Ishikawa (cell line): ENCODE measurements at regions not wholly inside any gene's neighbourhood (a gene's known extent, or its start where the extent isn't known, plus 50 kb on each side); places are given as distances from the start of the nearest gene placed in this dataset.

Source experiments
- CEBPB ChIP-seq: IDR thresholded peaks from 2 replicates; pipeline ENCODE4 v1.6.1; 2012
- CREB1 ChIP-seq: IDR thresholded peaks from 2 replicates; pipeline ENCODE4 v1.6.1; 2012; ENCODE audit warnings: low read depth
- EGR1 ChIP-seq: IDR thresholded peaks from 2 replicates; pipeline ENCODE4 v1.6.1; 2012
- EP300 ChIP-seq: IDR thresholded peaks from 2 replicates; pipeline ENCODE4 v1.6.1; 2012; ENCODE audit warnings: borderline replicate concordance
- FOXM1 ChIP-seq: IDR thresholded peaks from 2 replicates; pipeline ENCODE4 v1.6.1; 2012; ENCODE audit warnings: low read depth, borderline replicate concordance
- NFIC ChIP-seq: IDR thresholded peaks from 2 replicates; pipeline ENCODE4 v1.6.1; 2012
- RAD21 ChIP-seq: IDR thresholded peaks from 2 replicates; pipeline ENCODE4 v1.6.1; 2012; ENCODE audit warnings: low read depth
- TAF1 ChIP-seq: IDR thresholded peaks from 2 replicates; pipeline ENCODE4 v1.6.1; 2012; ENCODE audit warnings: low read depth, mild to moderate bottlenecking
- TCF12 ChIP-seq: IDR thresholded peaks from 2 replicates; pipeline ENCODE4 v1.6.1; 2012; ENCODE audit warnings: low read depth
- TEAD4 ChIP-seq: IDR thresholded peaks from 2 replicates; pipeline ENCODE4 v1.6.1; 2012
- YY1 ChIP-seq: IDR thresholded peaks from 2 replicates; pipeline ENCODE4 v1.6.1; 2012; ENCODE audit warnings: low read depth
- ZBTB7A ChIP-seq: IDR thresholded peaks from 2 replicates; pipeline ENCODE4 v1.6.1; 2012; ENCODE audit warnings: low read depth
- TF ChIP-seq, protein P1 (sequence below): IDR thresholded peaks from 2 replicates; pipeline ENCODE4 v1.6.1; 2012
- TF ChIP-seq, protein P2 (sequence below): IDR thresholded peaks from 2 replicates; pipeline ENCODE4 v1.6.1; 2012; ENCODE audit warnings: low read depth, mild to moderate bottlenecking
- TF ChIP-seq, protein P3 (sequence below): IDR thresholded peaks from 2 replicates; pipeline ENCODE4 v1.6.1; 2012

DNA sequence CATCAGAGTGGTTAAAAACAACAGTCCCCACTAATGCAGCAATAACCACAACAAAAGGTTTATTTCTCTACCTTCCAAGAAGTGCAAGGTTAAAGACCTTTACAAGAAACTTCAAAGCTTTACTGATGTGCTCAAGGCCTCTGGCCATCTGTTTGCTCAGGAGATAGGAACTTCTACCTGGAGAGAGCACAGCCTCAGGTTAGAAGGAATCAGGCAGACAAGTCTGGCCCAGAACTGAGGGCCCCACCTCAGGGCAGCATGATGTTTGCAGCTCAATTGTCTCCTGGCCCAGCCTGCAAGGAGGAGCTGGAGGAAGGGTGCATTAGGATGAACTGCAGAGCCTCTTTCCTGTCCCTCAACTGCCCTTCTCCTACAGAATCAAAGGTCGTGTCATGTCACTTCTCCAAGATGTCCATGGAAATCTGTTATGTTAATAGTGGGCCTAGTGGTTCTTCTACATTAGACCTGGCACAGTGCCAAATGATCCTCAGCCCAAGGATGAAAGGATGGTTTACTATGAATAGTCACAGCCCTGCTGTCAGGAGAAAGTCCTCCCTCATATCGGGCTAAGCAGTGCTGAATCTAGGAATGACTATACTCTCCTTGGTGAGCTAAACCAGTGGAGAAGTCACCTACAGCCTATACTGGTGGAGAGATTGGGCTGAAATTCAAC lies 98.9 kb upstream of the NTRK2 start:
- peak; percentile 42 for TF ChIP-seq NFIC
- TF ChIP-seq, protein P1, sequence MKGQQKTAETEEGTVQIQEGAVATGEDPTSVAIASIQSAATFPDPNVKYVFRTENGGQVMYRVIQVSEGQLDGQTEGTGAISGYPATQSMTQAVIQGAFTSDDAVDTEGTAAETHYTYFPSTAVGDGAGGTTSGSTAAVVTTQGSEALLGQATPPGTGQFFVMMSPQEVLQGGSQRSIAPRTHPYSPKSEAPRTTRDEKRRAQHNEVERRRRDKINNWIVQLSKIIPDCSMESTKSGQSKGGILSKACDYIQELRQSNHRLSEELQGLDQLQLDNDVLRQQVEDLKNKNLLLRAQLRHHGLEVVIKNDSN, result no peak

DNA sequence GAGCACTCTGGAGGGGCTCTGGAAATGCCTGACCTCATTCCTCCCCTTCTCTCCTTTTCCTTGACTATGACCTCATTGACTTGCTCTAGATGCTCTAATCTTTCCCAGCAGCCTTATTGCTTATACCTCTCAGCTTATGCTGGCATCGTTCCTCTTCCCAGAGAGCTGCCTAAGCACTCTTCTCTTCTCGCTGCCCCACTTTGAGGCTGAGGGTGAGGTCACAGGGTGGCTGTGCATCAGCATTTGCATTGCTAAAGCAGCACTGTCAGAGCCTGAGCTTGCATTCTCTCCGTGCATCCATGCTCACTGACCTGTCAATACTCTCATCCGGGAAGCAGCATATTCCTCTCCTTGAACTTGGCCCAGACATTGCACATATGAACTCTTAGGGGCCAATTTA lies 96.4 kb upstream of the NTRK2 start:
- TF ChIP-seq, protein P2, sequence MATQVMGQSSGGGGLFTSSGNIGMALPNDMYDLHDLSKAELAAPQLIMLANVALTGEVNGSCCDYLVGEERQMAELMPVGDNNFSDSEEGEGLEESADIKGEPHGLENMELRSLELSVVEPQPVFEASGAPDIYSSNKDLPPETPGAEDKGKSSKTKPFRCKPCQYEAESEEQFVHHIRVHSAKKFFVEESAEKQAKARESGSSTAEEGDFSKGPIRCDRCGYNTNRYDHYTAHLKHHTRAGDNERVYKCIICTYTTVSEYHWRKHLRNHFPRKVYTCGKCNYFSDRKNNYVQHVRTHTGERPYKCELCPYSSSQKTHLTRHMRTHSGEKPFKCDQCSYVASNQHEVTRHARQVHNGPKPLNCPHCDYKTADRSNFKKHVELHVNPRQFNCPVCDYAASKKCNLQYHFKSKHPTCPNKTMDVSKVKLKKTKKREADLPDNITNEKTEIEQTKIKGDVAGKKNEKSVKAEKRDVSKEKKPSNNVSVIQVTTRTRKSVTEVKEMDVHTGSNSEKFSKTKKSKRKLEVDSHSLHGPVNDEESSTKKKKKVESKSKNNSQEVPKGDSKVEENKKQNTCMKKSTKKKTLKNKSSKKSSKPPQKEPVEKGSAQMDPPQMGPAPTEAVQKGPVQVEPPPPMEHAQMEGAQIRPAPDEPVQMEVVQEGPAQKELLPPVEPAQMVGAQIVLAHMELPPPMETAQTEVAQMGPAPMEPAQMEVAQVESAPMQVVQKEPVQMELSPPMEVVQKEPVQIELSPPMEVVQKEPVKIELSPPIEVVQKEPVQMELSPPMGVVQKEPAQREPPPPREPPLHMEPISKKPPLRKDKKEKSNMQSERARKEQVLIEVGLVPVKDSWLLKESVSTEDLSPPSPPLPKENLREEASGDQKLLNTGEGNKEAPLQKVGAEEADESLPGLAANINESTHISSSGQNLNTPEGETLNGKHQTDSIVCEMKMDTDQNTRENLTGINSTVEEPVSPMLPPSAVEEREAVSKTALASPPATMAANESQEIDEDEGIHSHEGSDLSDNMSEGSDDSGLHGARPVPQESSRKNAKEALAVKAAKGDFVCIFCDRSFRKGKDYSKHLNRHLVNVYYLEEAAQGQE, result no peak
- TF ChIP-seq NFIC (no peak), TEAD4 (no peak), FOXM1 (no peak), CEBPB (no peak), TCF12 (no peak), CREB1 (no peak), YY1 (no peak), ZBTB7A (no peak), RAD21 (no peak), EP300 (no peak), TAF1 (no peak), EGR1 (no peak)
- TF ChIP-seq, protein P3, sequence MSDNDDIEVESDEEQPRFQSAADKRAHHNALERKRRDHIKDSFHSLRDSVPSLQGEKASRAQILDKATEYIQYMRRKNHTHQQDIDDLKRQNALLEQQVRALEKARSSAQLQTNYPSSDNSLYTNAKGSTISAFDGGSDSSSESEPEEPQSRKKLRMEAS, result no peak
- TF ChIP-seq, protein P1, result no peak

DNA sequence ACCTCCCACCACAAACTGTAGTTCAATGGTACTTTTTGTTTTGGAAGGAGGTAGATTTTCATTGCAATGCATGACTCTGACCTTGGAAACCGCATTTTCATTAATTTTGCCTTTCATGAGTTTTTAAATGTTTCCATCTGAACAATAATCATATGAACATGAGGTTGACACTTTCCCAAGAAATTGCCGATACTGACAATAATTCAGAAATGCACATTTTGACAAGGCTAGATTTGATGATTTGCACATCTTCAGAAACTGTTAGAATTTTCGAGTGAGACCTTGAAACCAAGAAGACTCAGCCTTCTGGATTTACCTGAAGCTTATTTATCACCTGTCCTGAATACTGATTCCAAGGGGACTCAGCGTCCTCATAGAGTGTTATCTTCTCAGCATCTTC lies 93.8 kb upstream of the NTRK2 start:
- TF ChIP-seq NFIC (no peak), CEBPB (no peak), ZBTB7A (no peak), RAD21 (no peak), YY1 (no peak), EGR1 (no peak), TAF1 (no peak), EP300 (no peak), TEAD4 (no peak), TCF12 (no peak)
- TF ChIP-seq, protein P3, result no peak
- TF ChIP-seq, protein P2, result no peak
- TF ChIP-seq, protein P1, result no peak

DNA sequence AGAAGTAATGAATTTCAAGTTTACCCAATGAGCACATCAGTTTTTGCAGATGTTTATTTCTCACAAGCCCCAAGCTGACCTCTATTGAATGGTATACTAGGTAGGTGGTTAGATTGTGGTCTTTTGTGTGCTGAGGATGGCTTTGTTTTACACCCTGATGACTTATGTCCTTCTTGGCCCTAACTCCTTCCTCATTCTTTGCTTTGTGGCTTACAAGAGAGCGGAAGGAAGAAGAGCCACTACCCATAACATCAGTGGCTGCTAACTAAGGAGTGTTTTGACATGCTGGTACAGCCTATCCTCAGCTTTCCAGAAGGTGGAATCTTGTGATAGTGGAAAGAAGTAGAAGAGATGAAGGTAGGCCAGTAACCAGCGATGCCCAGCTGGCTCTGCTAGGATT lies 85.7 kb upstream of the NTRK2 start:
- TF ChIP-seq, protein P2, result no peak
- TF ChIP-seq TCF12 (no peak), ZBTB7A (no peak), CREB1 (no peak)
- TF ChIP-seq, protein P1, result no peak
